ENCODE measurements at regions not wholly inside any gene's neighbourhood (a gene's known extent, or its start where the extent isn't known, plus 50 kb on each side); places are given as distances from the start of the nearest gene placed in this dataset.

DNA sequence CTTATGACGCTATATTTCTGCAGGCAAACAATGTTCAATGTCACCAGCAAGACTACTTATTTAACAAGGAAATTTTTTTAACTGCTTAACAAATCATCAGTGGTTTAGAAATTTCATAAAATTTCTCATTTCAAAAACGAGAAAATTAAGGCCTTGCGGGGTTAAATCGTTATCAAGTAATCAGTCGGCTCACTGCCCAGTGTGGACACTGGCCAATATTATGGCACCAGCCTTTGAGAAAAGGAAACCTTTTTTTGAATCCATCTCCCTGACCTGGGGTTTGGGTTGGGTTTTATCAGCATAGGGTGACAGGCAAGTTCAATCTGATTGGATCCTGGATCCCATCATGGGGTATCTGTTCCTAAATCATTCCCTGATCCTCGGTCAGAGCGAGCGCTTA is 461.2 kb downstream of the SETD4 start:
- TF ChIP-seq EZH2phosphoT487 (IDR thresholded peaks at IDR 0.05; ENCODE audit: insufficient read depth, low read depth) (no peak), EZH2 (IDR thresholded peaks at IDR 0.05; ENCODE audit: insufficient read depth, poor library complexity, severe bottlenecking) (no peak)
